CD4-positive, alpha-beta T cell treated with Interleukin-15 for 1 hour (primary cell): ENCODE measurements at regions not wholly inside any gene's neighbourhood (a gene's known extent, or its start where the extent isn't known, plus 50 kb on each side); places are given as distances from the start of the nearest gene placed in this dataset.
A peak's percentile ranks its signal among the peaks of the same experiment; 100 is the strongest.

Experiments
- DNase-seq: peaks from one replicate; pipeline ENCODE4 v3.0.0-alpha.2; 2020

GRCh38 chr5:139733698-139734538, 61.7 kb upstream of the PSD2 start:
- no peak for DNase-seq

DNA sequence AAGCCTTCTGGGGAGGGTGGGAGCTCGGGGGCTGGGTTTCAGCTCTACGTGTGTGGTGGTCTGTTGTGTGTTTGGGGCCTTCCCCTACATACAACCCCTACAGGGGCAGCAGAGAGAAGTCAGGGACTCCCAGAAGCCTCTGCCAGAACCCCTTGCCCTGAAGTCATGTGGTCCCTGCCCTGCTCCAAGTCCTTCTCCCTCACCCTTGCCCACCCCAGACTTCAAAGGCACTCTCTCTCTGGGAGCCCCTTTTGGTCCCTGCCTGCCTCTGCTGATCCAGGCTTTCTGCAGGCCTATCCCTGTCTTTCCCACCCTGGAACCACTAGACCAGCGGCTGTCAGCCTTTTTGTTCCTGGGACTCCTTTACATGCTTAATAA, 61.1 kb upstream of the PSD2 start:
- DNase-seq: no peak

DNA sequence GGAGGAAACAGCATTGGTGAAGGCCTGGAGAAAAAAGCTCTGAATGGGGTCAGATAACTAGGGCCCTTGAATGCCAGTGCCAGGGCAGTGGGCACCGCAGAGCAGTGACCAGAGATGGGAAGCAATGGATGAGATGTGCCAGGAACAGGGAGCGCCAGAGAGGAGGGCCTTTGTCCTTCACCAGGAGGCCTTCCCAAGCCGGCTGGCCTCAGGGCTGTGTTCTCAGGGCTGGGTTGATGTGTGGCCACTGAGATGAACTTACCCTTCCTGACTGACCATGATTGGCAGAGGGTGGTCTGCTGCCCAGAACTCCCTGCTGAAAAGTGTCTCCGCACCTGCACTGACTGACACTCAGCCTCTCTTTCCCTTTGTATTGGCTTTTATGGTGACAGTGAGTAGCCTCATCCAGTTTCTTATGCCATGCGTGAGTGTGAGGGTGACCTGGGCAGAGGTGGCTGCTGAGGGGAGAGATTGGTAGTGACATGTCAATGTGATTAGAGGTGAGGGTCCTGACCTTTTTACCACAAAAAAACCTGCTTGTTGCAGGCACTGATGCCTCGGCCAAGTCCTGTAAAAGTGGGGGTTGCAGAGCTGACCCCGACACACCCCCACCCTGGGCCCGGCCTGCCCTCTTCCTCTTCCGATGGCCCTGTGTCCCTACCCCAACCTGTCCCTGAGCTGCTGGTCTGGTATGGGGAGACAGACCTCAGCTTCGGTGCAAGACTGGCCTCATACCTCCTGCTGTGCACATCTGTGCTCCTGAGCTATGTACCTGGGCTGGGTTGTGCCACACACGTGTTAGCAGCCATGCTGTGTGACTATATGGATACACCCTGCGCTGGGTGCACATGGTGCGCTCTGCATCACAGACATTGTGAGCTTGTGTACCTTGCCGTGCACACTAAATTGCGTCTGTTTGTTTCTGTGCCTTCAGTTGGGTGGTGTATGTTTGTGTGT, 57.1 kb upstream of the PSD2 start:
- DNase-seq: no peak

DNA sequence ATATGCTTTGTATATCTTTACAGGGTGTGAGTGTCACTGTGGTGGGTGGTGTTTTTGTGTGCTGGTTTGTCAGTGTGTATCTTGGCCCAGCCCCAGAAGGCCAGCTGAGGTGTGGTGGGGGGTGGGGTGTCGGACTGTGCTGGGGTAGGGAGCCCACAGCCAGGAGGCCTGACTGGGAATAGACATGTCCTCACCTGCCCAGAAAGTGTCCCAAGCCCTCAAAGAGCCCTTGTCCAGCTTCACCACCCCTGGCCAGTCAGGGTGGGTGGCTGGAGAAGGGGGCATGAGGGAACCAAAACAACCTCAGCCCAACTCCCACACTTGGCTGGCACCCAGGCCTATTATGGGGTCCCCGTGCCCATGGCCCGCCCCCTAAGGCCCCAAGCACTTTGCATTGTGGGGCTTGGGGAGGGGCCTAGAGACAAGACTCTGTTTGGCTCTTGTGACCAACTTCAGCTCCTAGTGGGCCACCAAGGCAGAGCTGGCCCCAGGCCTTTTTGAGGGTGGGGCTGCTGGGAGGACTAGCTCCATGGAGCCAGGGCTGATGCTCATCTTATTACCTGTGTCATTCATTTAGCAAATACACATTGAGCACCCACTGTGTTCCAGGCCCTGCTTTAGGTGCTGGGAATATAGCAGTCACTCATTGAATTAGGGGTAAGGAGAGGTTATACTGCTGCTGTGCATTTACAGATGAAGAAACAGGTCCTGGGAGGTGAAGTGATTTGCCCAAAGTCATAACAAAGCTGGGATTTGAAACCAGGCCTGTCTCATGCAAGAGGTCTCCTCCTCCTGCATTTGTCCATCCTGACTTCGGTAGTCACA, 56.2 kb upstream of the PSD2 start:
- DNase-seq: no peak

DNA sequence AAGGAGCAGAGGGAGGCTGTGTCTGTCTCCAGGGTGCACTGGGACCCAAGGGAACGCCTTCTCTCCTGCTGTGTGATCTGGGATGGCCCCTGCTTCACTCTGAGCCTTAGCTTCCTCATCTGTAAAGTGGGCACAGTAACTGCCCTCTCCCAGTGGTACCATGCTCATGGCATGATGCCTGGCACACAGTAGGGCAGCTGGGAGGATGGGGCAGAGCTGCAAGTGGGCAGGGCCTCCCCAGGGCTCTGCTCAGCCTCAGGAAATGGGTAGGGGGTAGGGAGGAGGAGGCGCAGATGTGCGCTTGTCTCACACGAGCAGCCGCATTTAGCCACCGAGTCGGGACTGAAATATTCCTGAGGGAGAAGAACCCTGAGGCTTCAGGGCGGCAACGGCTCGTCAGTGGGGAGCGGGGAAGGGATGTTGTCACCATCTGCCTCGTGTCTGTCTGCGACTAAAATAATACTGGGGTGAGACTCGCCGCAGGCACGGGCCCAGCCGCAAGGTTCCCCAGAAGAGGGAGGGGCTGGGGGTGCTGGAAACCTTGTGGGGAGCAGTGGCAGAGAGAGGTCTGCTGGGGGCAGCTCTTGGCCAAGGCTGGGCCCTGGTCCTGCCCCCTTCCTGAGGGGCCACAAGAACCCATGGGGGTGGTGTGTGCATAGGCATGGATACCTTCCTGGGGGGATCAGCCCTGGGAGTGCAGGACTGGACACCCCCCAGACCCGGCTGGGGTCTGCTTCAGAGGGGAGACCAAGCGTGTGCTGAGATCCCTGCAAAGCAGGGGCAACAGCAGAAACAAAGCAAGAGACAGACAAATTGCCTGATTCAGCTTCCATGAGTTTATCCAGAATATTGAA, 55.2 kb upstream of the PSD2 start:
- DNase-seq: peak; percentile 24

GRCh38 chr5:139740992-139741672, 54.5 kb upstream of the PSD2 start:
- DNase-seq: no peak

GRCh38 chr5:139741823-139742172, 53.8 kb upstream of the PSD2 start:
- DNase-seq: no peak

DNA sequence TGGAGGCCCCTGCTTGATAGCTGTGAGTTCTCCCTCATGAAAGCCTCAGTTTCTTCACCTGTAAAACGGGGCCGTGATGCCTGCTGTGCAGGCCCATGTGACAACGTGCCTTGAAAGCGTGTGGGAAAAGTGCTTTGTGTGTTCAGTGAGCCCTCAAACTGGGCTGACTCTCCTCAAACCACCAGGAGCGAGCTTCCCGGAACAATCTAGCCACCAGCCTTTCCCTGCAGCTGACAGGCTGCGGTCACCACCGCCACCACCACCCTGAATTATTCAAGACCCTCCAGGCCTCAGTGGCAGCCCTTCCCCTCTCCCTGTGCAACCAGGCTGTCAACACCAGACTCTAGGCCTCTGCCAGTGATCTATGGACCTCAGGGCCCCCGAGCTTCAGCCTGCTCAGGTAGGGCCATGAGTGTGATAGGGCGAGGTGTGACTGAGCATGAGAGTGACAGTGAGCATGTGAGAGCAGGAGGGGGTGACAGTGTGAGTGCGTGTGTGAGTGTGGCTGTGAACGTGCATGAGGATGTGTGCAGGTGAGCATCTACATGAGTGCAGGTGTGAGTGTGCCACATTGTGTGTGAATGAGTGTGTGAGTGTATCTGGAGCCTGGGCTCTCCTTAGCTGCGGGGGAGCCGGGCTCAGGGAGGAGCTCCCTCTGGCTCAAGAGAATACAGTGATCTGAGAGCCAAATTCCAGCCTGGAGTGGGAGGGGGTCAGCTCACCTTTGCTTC, 53.3 kb upstream of the PSD2 start:
- DNase-seq: no peak

- DNase-seq: no peak
Observed at GRCh38 chr5:139743001-139743771, 52.4 kb upstream of the PSD2 start.

GRCh38 chr5:139743804-139744203, 51.8 kb upstream of the PSD2 start:
- no peak for DNase-seq

- DNase-seq: no peak
Observed at GRCh38 chr5:139744471-139745131, 51.0 kb upstream of the PSD2 start.

GRCh38 chr5:139745132-139745799, 50.3 kb upstream of the PSD2 start:
- no peak for DNase-seq

- DNase-seq: peak; percentile 68
Observed at GRCh38 chr5:139745800-139746690, 49.6 kb upstream of the PSD2 start.
